HEK293 (cell line): ENCODE measurements at regions not wholly inside any gene's neighbourhood (a gene's known extent, or its start where the extent isn't known, plus 50 kb on each side); places are given as distances from the start of the nearest gene placed in this dataset.

ENCODE experiments used
- CTCF ChIA-PET: fragments of 350-600 bp; formaldehyde crosslinking; extraction: SDS; loops from one replicate; lab custom pipeline; 2021; ENCODE audit warnings: antibody characterized with exemption; lab: Yijun Ruan, JAX
- POLR2A ChIA-PET: fragments of 300-600 bp; formaldehyde crosslinking; extraction: SDS; loops from one replicate; lab custom pipeline; 2020; ENCODE audit warnings: antibody characterized with exemption, inconsistent platforms; lab: Yijun Ruan, JAX
- H3K27ac ChIP-seq: fragments of 200-500 bp; sonication (Bioruptor generic); 2 replicates; pipeline ENCODE4 v1.5.1; 2014; ENCODE audit warnings: low read depth, low read length, control low read depth, inconsistent platforms; ENCODE audit errors: extremely low read depth
- H3K36me3 ChIP-seq, 2 experiments: fragments of 200-500 bp in 1 of 2; sonication (Bioruptor generic) in 1 of 2; 1 replicate in 1 of 2; 2 replicates in 1 of 2; pipeline ENCODE4 v1.5.1; 2014 to 2017; ENCODE audit warnings: inconsistent platforms in 2 of 2, low read length in 2 of 2; ENCODE audit not compliant: control insufficient read depth in 2 of 2, insufficient read depth in 1 of 2
- H3K4me1 ChIP-seq: fragments of 200-500 bp; sonication (Bioruptor generic); 2 replicates; pipeline ENCODE4 v1.5.1; 2014; ENCODE audit warnings: mild to moderate bottlenecking, low read length, inconsistent platforms; ENCODE audit not compliant: control insufficient read depth, insufficient read depth
- H3K4me3 ChIP-seq: 2 replicates; pipeline ENCODE4 v1.5.1; 2011; ENCODE audit warnings: low read depth, mild to moderate bottlenecking, control low read depth, low read length, moderate library complexity
- H3K9me3 ChIP-seq: fragments of 200-500 bp; sonication (Bioruptor generic); 2 replicates; pipeline ENCODE4 v1.5.1; 2014; ENCODE audit warnings: low read depth, low read length, inconsistent platforms; ENCODE audit not compliant: control insufficient read depth, insufficient read depth
- CTCF ChIP-seq: fragments of 450-650 bp; formaldehyde crosslinking; IDR thresholded peaks from 2 replicates; pipeline ENCODE4 v1.5.1; 2016; ENCODE audit warnings: missing biosample characterization, missing genetic modification characterization
- GLIS2 ChIP-seq: fragments of 450-650 bp; formaldehyde crosslinking; IDR thresholded peaks from 2 replicates; pipeline ENCODE4 v1.5.1; 2016; ENCODE audit warnings: missing biosample characterization, missing genetic modification characterization
- OVOL3 ChIP-seq: fragments of 450-650 bp; formaldehyde crosslinking; IDR thresholded peaks from 2 replicates; pipeline ENCODE4 v1.5.1; 2016; ENCODE audit warnings: missing biosample characterization, missing genetic modification characterization
- RBAK ChIP-seq: fragments of 450-650 bp; formaldehyde crosslinking; IDR thresholded peaks from 2 replicates; pipeline ENCODE4 v1.5.1; 2016; ENCODE audit warnings: missing biosample characterization, missing genetic modification characterization
- SALL2 ChIP-seq: fragments of 450-650 bp; formaldehyde crosslinking; IDR thresholded peaks from 2 replicates; pipeline ENCODE4 v1.5.0; 2017; ENCODE audit warnings: missing biosample characterization, mild to moderate bottlenecking, missing genetic modification characterization, borderline replicate concordance
- SP3 ChIP-seq: fragments of 450-650 bp; formaldehyde crosslinking; IDR thresholded peaks from 2 replicates; pipeline ENCODE4 v1.5.1; 2016; ENCODE audit warnings: missing biosample characterization, missing genetic modification characterization
- ZBTB1 ChIP-seq: fragments of 450-650 bp; formaldehyde crosslinking; IDR thresholded peaks from 2 replicates; pipeline ENCODE4 v1.5.1; 2016; ENCODE audit warnings: missing biosample characterization, missing genetic modification characterization
- ZBTB21 ChIP-seq: fragments of 450-650 bp; formaldehyde crosslinking; IDR thresholded peaks from 2 replicates; pipeline ENCODE4 v1.5.1; 2017; ENCODE audit warnings: missing biosample characterization, missing genetic modification characterization
- ZNF114 ChIP-seq: fragments of 450-650 bp; formaldehyde crosslinking; IDR thresholded peaks from 2 replicates; pipeline ENCODE4 v1.5.0; 2017; ENCODE audit warnings: missing biosample characterization, missing genetic modification characterization
- ZNF133 ChIP-seq: fragments of 450-650 bp; formaldehyde crosslinking; IDR thresholded peaks from 2 replicates; pipeline ENCODE4 v1.5.1; 2016; ENCODE audit warnings: missing biosample characterization, missing genetic modification characterization
- ZNF138 ChIP-seq: fragments of 450-650 bp; formaldehyde crosslinking; IDR thresholded peaks from 2 replicates; pipeline ENCODE4 v1.5.1; 2016; ENCODE audit warnings: missing biosample characterization, missing genetic modification characterization, borderline replicate concordance
- ZNF19 ChIP-seq: fragments of 450-650 bp; formaldehyde crosslinking; IDR thresholded peaks from 2 replicates; pipeline ENCODE4; 2016; ENCODE audit warnings: missing biosample characterization, missing genetic modification characterization, low read depth
- ZNF239 ChIP-seq: fragments of 450-650 bp; formaldehyde crosslinking; IDR thresholded peaks from 2 replicates; pipeline ENCODE4 v1.5.1; 2016; ENCODE audit warnings: missing biosample characterization, missing genetic modification characterization
- ZNF560 ChIP-seq: fragments of 450-650 bp; formaldehyde crosslinking; IDR thresholded peaks from 2 replicates; pipeline ENCODE4 v1.5.1; 2017; ENCODE audit warnings: missing biosample characterization, missing genetic modification characterization, borderline replicate concordance
- ZNF624 ChIP-seq: fragments of 450-650 bp; formaldehyde crosslinking; IDR thresholded peaks from 2 replicates; pipeline ENCODE4 v1.5.1; 2017; ENCODE audit warnings: missing biosample characterization, missing genetic modification characterization
- ZNF658 ChIP-seq: fragments of 450-650 bp; formaldehyde crosslinking; IDR thresholded peaks from 2 replicates; pipeline ENCODE4; 2016; ENCODE audit warnings: missing biosample characterization, missing genetic modification characterization
- ZNF837 ChIP-seq: fragments of 450-650 bp; formaldehyde crosslinking; IDR thresholded peaks from 2 replicates; pipeline ENCODE4 v1.5.1; 2016; ENCODE audit warnings: missing biosample characterization, missing genetic modification characterization
- TF ChIP-seq, protein P1 (sequence below): fragments of 450-650 bp; formaldehyde crosslinking; IDR thresholded peaks from 2 replicates; pipeline ENCODE4 v1.5.1; 2016; ENCODE audit warnings: missing biosample characterization, missing genetic modification characterization
- TF ChIP-seq, protein P2 (sequence below): fragments of 450-650 bp; formaldehyde crosslinking; IDR thresholded peaks from 2 replicates; pipeline ENCODE4 v1.5.1; 2016; ENCODE audit warnings: missing biosample characterization, missing genetic modification characterization
- TF ChIP-seq, protein P3 (sequence below): fragments of 450-650 bp; formaldehyde crosslinking; IDR thresholded peaks from 2 replicates; pipeline ENCODE4 v1.5.1; 2016; ENCODE audit warnings: missing biosample characterization, missing genetic modification characterization
- TF ChIP-seq, protein P4 (sequence below): fragments of 450-650 bp; formaldehyde crosslinking; IDR thresholded peaks from 2 replicates; pipeline ENCODE4; 2016; ENCODE audit warnings: missing biosample characterization, missing genetic modification characterization

- TF ChIP-seq, protein P1, sequence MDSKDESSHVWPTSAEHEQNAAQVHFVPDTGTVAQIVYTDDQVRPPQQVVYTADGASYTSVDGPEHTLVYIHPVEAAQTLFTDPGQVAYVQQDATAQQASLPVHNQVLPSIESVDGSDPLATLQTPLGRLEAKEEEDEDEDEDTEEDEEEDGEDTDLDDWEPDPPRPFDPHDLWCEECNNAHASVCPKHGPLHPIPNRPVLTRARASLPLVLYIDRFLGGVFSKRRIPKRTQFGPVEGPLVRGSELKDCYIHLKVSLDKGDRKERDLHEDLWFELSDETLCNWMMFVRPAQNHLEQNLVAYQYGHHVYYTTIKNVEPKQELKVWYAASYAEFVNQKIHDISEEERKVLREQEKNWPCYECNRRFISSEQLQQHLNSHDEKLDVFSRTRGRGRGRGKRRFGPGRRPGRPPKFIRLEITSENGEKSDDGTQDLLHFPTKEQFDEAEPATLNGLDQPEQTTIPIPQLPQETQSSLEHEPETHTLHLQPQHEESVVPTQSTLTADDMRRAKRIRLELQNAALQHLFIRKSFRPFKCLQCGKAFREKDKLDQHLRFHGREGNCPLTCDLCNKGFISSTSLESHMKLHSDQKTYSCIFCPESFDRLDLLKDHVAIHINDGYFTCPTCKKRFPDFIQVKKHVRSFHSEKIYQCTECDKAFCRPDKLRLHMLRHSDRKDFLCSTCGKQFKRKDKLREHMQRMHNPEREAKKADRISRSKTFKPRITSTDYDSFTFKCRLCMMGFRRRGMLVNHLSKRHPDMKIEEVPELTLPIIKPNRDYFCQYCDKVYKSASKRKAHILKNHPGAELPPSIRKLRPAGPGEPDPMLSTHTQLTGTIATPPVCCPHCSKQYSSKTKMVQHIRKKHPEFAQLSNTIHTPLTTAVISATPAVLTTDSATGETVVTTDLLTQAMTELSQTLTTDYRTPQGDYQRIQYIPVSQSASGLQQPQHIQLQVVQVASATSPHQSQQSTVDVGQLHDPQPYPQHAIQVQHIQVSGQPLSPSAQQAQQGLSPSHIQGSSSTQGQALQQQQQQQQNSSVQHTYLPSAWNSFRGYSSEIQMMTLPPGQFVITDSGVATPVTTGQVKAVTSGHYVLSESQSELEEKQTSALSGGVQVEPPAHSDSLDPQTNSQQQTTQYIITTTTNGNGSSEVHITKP (tag by site-specific recombination): no peak
- TF ChIP-seq CTCF (tag by site-specific recombination) (no peak), ZNF837 (tag by site-specific recombination) (no peak)
Observed at GRCh38 chr10:16001581-16001980, 141.3 kb upstream of the MINDY3 start (continued).

- Histone ChIP-seq H3K36me3 (no peaks in the 10 kb centered on the region), H3K27ac (no peak overlapping the region), H3K9me3 (no peaks in the 10 kb centered on the region), H3K4me1 (no peaks in the 10 kb centered on the region), H3K4me3 (no peak overlapping the region)
- TF ChIP-seq ZNF19 (no peak), SALL2 (tag by site-specific recombination) (no peak), SP3 (tag by site-specific recombination) (no peak), ZNF560 (tag by site-specific recombination) (no peak), RBAK (no peak)
- TF ChIP-seq, protein P2, sequence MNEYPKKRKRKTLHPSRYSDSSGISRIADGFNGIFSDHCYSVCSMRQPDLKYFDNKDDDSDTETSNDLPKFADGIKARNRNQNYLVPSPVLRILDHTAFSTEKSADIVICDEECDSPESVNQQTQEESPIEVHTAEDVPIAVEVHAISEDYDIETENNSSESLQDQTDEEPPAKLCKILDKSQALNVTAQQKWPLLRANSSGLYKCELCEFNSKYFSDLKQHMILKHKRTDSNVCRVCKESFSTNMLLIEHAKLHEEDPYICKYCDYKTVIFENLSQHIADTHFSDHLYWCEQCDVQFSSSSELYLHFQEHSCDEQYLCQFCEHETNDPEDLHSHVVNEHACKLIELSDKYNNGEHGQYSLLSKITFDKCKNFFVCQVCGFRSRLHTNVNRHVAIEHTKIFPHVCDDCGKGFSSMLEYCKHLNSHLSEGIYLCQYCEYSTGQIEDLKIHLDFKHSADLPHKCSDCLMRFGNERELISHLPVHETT (tag by site-specific recombination): no peak
- CTCF ChIA-PET: no interaction called here
- POLR2A ChIA-PET: no interaction called here
Observed at GRCh38 chr10:16009785-16010184, 149.5 kb upstream of the MINDY3 start.

DNA sequence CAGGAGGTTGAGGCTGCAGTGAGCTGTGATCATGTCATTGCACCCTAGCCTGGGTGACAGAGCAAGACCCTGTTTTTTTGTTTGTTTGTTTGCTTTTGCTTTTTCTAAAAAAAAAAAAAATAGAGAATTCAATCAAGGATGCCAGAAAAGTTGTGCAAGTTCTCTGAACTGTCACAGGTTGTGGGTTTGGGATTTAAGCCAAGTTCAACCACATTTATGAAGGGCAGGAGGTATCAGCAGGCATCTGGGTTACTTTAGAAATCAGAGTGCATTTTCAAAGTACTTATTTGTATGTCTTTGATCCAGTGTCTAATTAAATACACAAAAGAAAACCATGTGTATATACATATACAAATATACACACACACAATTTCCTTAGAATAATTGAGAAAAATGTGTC is 151.2 kb upstream of the MINDY3 start:
- Histone ChIP-seq H3K4me1 (no peaks in the 10 kb centered on the region), H3K4me3 (no peak overlapping the region), H3K27ac (no peak overlapping the region), H3K9me3 (no peaks in the 10 kb centered on the region), H3K36me3 (no peaks in the 10 kb centered on the region)
- POLR2A ChIA-PET: no interaction called here
- CTCF ChIA-PET: no interaction called here
- TF ChIP-seq, protein P3, sequence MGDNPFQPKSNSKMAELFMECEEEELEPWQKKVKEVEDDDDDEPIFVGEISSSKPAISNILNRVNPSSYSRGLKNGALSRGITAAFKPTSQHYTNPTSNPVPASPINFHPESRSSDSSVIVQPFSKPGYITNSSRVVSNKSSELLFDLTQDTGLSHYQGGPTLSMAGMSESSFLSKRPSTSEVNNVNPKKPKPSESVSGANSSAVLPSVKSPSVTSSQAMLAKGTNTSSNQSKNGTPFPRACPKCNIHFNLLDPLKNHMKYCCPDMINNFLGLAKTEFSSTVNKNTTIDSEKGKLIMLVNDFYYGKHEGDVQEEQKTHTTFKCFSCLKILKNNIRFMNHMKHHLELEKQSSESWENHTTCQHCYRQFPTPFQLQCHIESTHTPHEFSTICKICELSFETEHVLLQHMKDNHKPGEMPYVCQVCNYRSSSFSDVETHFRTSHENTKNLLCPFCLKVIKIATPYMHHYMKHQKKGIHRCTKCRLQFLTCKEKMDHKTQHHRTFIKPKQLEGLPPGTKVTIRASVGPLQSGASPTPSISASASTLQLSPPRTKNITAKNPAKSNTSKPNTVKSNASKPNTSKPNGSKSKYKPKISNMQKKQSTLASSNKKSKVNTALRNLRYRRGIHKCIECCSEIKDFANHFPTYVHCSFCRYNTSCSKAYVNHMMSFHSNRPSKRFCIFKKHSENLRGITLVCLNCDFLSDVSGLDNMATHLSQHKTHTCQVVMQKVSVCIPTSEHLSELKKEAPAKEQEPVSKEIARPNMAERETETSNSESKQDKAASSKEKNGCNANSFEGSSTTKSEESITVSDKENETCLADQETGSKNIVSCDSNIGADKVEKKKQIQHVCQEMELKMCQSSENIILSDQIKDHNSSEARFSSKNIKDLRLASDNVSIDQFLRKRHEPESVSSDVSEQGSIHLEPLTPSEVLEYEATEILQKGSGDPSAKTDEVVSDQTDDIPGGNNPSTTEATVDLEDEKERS (tag by site-specific recombination): no peak
- TF ChIP-seq ZNF239 (tag by site-specific recombination) (no peak), OVOL3 (tag by site-specific recombination) (no peak), ZNF133 (tag by site-specific recombination) (no peak), ZNF114 (tag by site-specific recombination) (no peak), ZBTB1 (no peak), ZNF138 (tag by site-specific recombination) (no peak), ZBTB21 (tag by site-specific recombination) (no peak), ZNF560 (tag by site-specific recombination) (no peak), CTCF (tag by site-specific recombination) (no peak), GLIS2 (tag by site-specific recombination) (no peak), ZNF624 (tag by site-specific recombination) (no peak), ZNF658 (tag by site-specific recombination) (no peak)
- TF ChIP-seq, protein P4, sequence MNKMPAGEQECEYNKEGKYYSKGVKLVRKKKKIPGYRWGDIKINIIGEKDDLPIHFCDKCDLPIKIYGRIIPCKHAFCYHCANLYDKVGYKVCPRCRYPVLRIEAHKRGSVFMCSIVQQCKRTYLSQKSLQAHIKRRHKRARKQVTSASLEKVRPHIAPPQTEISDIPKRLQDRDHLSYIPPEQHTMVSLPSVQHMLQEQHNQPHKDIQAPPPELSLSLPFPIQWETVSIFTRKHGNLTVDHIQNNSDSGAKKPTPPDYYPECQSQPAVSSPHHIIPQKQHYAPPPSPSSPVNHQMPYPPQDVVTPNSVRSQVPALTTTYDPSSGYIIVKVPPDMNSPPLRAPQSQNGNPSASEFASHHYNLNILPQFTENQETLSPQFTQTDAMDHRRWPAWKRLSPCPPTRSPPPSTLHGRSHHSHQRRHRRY (tag by site-specific recombination): no peak
